Activated CD8-positive, alpha-beta T cell treated with anti-CD3 and anti-CD28 coated beads for 36 hours (primary cell): ENCODE measurements at regions not wholly inside any gene's neighbourhood (a gene's known extent, or its start where the extent isn't known, plus 50 kb on each side); places are given as distances from the start of the nearest gene placed in this dataset.

Source experiments
- ATAC-seq: fragments of 200-7000 bp; cut with Tn5 transposase; one replicate; pipeline ENCODE4 v1.10.0; 2021; ENCODE audit warnings: mild to moderate bottlenecking, moderate library complexity
- CTCF ChIA-PET: fragments of 350-600 bp; sonication (Branson Sonifier 250); formaldehyde crosslinking; loops from one replicate; lab custom pipeline; 2021; ENCODE audit warnings: antibody characterized with exemption; lab: Charles Lee
- POLR2A ChIA-PET: fragments of 350-600 bp; sonication (Branson Sonifier 250); formaldehyde crosslinking; loops from one replicate; lab custom pipeline; 2021; ENCODE audit warnings: antibody characterized with exemption; lab: Charles Lee
- DNase-seq: peaks from one replicate; pipeline ENCODE4 v3.0.0-alpha.2; 2020
- H3K27ac Mint-ChIP-seq: one replicate; pipeline ENCODE4 v1.8.0; 2021; ENCODE audit warnings: mild to moderate bottlenecking, mixed read lengths
- H3K27me3 Mint-ChIP-seq: one replicate; pipeline ENCODE4 v1.8.0; 2021; ENCODE audit warnings: mixed read lengths
- H3K36me3 Mint-ChIP-seq: one replicate; pipeline ENCODE4 v1.8.0; 2021; ENCODE audit warnings: low read depth, mixed read lengths
- H3K4me1 Mint-ChIP-seq: one replicate; pipeline ENCODE4 v1.8.0; 2021; ENCODE audit warnings: low read depth, mixed read lengths
- H3K4me3 Mint-ChIP-seq: one replicate; pipeline ENCODE4 v1.8.0; 2021; ENCODE audit warnings: mild to moderate bottlenecking, moderate library complexity, mixed read lengths
- H3K9me3 Mint-ChIP-seq: one replicate; pipeline ENCODE4 v1.8.0; 2021; ENCODE audit warnings: mixed read lengths
- intact Hi-C: fragments of 100-400 bp; cut with micrococcal nuclease; formaldehyde crosslinking; loops from one replicate; pipeline ENCODE4 v1.10.0; 2022
- TF ChIP-seq, protein P1 (sequence below): fragments of 200-600 bp; IDR thresholded peaks from one replicate; pipeline ENCODE4 v1.8.0; 2022; ENCODE audit warnings: antibody characterized with exemption, mild to moderate bottlenecking

GRCh38 chr6:113445201-113445600 lies 411.9 kb upstream of the MARCKS start:
- no peaks in the 10 kb centered on the region for H3K27me3 Mint-ChIP-seq
- intact Hi-C loops = no loop called here
- DNase-seq (no peak), ATAC-seq (no peak)
- no peak overlapping the region for H3K27ac Mint-ChIP-seq
- CTCF ChIA-PET = no interaction called here
- POLR2A ChIA-PET = no interaction called here
- TF ChIP-seq, protein P1, sequence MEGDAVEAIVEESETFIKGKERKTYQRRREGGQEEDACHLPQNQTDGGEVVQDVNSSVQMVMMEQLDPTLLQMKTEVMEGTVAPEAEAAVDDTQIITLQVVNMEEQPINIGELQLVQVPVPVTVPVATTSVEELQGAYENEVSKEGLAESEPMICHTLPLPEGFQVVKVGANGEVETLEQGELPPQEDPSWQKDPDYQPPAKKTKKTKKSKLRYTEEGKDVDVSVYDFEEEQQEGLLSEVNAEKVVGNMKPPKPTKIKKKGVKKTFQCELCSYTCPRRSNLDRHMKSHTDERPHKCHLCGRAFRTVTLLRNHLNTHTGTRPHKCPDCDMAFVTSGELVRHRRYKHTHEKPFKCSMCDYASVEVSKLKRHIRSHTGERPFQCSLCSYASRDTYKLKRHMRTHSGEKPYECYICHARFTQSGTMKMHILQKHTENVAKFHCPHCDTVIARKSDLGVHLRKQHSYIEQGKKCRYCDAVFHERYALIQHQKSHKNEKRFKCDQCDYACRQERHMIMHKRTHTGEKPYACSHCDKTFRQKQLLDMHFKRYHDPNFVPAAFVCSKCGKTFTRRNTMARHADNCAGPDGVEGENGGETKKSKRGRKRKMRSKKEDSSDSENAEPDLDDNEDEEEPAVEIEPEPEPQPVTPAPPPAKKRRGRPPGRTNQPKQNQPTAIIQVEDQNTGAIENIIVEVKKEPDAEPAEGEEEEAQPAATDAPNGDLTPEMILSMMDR = no peak
- no peaks in the 10 kb centered on the region for H3K36me3 Mint-ChIP-seq
- H3K4me3 Mint-ChIP-seq = no peak overlapping the region
- H3K9me3 Mint-ChIP-seq = no peaks in the 10 kb centered on the region
- peaks cover 3% of the 10 kb centered on the region for H3K4me1 Mint-ChIP-seq

- no peaks in the 10 kb centered on the region for H3K36me3 Mint-ChIP-seq
- ChIA-PET POLR2A (no interaction called here), CTCF (interaction anchor here (0.6 kb wide), 1 partner anchor 582 kb away, joined by 3 read pairs; no protein-coding TSS in a partner anchor)
- no peak overlapping the region for H3K27ac Mint-ChIP-seq
- no peaks in the 10 kb centered on the region for H3K9me3 Mint-ChIP-seq
- TF ChIP-seq, protein P1 = no peak
- intact Hi-C loops = no loop called here
- H3K4me1 Mint-ChIP-seq = peaks cover 3% of the 10 kb centered on the region
- H3K27me3 Mint-ChIP-seq = no peaks in the 10 kb centered on the region
- H3K4me3 Mint-ChIP-seq = no peak overlapping the region
- DNase-seq (no peak), ATAC-seq (no peak)
These were observed 409.9 kb upstream of the MARCKS start for GRCh38 chr6:113447088-113447831.

DNA sequence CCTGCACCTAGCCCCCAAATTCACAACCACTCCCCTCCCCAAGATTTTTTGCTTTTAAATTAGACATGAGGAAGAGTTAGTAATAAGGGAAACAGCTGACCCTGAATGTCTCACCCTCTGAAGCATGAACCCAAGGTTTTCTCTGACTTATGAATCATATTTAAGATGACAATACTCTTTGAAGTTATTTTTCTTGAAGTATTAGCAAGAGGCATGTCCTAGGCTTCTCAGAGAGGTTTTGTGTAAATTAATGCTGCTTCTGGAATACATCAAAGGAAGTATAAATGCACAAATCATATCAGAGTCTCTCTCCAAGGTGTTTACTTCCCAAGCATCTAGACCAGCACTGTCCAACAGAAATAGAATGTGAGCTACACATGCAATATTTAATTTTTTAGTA lies 408.1 kb upstream of the MARCKS start:
- no peaks in the 10 kb centered on the region for H3K9me3 Mint-ChIP-seq
- intact Hi-C loops = no loop called here

DNA sequence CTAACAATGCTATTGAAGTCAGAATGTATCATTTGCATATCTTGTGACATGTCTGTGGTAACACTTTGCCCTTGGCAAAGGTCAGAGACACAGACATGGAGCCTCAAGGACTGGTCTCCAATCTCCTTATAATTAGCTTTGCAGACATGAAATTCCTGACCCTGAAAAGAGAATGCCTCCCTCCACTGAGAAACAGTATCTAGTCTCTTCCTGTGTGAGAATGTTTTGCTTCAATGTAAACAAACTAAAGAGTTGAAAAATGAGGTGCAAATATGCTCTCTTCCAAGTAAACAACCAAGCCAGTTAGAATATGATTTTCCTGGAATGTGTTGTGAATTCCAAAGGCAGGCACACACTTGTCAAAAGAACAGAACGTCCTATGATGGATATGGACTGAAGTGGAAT lies 407.1 kb upstream of the MARCKS start:
- Mint-ChIP-seq H3K27ac (no peak overlapping the region), H3K4me3 (no peak overlapping the region), H3K4me1 (peaks cover 3% of the 10 kb centered on the region), H3K36me3 (no peaks in the 10 kb centered on the region), H3K9me3 (no peaks in the 10 kb centered on the region), H3K27me3 (peaks cover 4% of the 10 kb centered on the region)
- ChIA-PET POLR2A (no interaction called here), CTCF (no interaction called here)
- DNase-seq = no peak
- ATAC-seq = no peak
- TF ChIP-seq, protein P1 = no peak
- intact Hi-C loops = no loop called here

More for the DNA sequence above, 408.1 kb upstream of the MARCKS start:
- ChIA-PET CTCF (no interaction called here), POLR2A (no interaction called here)
- Mint-ChIP-seq H3K36me3 (no peaks in the 10 kb centered on the region), H3K27ac (no peak overlapping the region), H3K4me1 (peaks cover 3% of the 10 kb centered on the region), H3K27me3 (peaks cover 2% of the 10 kb centered on the region), H3K4me3 (no peak overlapping the region)
- ATAC-seq (no peak), DNase-seq (no peak)
- TF ChIP-seq, protein P1 = no peak

DNA sequence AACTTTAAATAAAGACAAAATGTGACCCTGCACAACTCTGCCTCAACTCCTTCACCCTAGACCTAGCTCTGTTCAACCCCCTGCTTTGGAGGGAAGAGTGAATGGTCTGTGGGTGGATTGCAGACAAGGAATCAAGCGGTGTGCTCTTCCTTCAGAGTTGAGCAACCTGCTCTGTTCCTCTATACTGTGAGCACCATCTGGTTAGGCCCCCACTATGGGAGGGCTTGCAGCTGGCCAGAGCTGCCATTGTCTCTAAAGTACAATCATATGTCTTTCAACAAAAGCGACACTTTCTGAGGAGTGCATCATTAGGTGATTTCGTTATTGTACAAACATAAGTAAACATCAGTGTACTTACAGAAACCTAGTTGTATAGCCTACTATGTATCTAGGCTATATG lies 406.1 kb upstream of the MARCKS start:
- intact Hi-C loops = no loop called here
- TF ChIP-seq, protein P1 = no peak
- H3K27me3 Mint-ChIP-seq = peaks cover 6% of the 10 kb centered on the region
- H3K9me3 Mint-ChIP-seq = no peaks in the 10 kb centered on the region
- H3K4me3 Mint-ChIP-seq = no peak overlapping the region
- no peak for ATAC-seq
- H3K27ac Mint-ChIP-seq = no peak overlapping the region
- no peaks in the 10 kb centered on the region for H3K36me3 Mint-ChIP-seq
- H3K4me1 Mint-ChIP-seq = peaks cover 3% of the 10 kb centered on the region
- ChIA-PET CTCF (no interaction called here), POLR2A (no interaction called here)
- no peak for DNase-seq
